HL-60 (cell line): ENCODE measurements at regions not wholly inside any gene's neighbourhood (a gene's known extent, or its start where the extent isn't known, plus 50 kb on each side); places are given as distances from the start of the nearest gene placed in this dataset.

ENCODE experiments used
- CTCF ChIP-seq: IDR thresholded peaks from one replicate; pipeline ENCODE4 v1.5.1; 2011; ENCODE audit warnings: low read length, control low read depth, inconsistent platforms; ENCODE audit not compliant: insufficient read depth
- GABPA ChIP-seq: IDR thresholded peaks from 2 replicates; pipeline ENCODE4 v1.6.1; 2012; ENCODE audit warnings: low read depth
- POLR2AphosphoS5 ChIP-seq: IDR thresholded peaks from 2 replicates; pipeline ENCODE4 v1.6.1; 2012; ENCODE audit warnings: low read depth
- REST ChIP-seq: IDR thresholded peaks from 2 replicates; pipeline ENCODE4 v1.6.1; 2012; ENCODE audit warnings: low read depth; ENCODE audit not compliant: insufficient replicate concordance

- no peak for TF ChIP-seq CTCF
- no peak for TF ChIP-seq POLR2AphosphoS5
- TF ChIP-seq GABPA, result no peak
- TF ChIP-seq REST, result no peak
Measured at GRCh38 chr2:196415384-196415783, 224.1 kb upstream of the CCDC150 start.
